ENCODE measurements at regions not wholly inside any gene's neighbourhood (a gene's known extent, or its start where the extent isn't known, plus 50 kb on each side); places are given as distances from the start of the nearest gene placed in this dataset.
A peak's percentile ranks its signal among the peaks of the same experiment; 100 is the strongest.

GRCh38 chr6:68024570-68025269 lies 610.4 kb upstream of the ADGRB3 start:
- in situ Hi-C loops (cut with MboI) = no loop called here
- Histone ChIP-seq H3K27ac (ENCODE audit: control insufficient read depth, insufficient read depth) (no peak overlapping the region), H2AFZ (ENCODE audit: control insufficient read depth, low read depth, low read length) (no peak overlapping the region; the same call in 1 of the 2 replicates), H3K27me3 (replicated peaks in 1 of 2; ENCODE audit: control insufficient read depth in 2 of 2, insufficient read depth in 2 of 2, low read length in 1 of 2) (no peaks in the 10 kb centered on the region), H3K4me1 (ENCODE audit: control insufficient read depth, insufficient read depth, low read length) (no peaks in the 10 kb centered on the region), H3K79me2 (ENCODE audit: control insufficient read depth, insufficient read depth, low read length) (no peaks in the 10 kb centered on the region), H4K20me1 (ENCODE audit: control insufficient read depth, insufficient read depth) (no peaks in the 10 kb centered on the region), H3K9ac (ENCODE audit: control insufficient read depth, insufficient read depth, low read length) (no peak overlapping the region), H3K9me3 (replicated peaks; ENCODE audit: control insufficient read depth, insufficient read depth, low read length) (no peaks in the 10 kb centered on the region; the same call in 2 of the 3 replicates), H3K36me3 (ENCODE audit: control insufficient read depth in 2 of 2, insufficient read depth in 2 of 2, low read length in 1 of 2) (no peaks in the 10 kb centered on the region), H3K4me3 (no peak overlapping the region), H3K4me2 (ENCODE audit: control insufficient read depth, insufficient read depth) (no peak overlapping the region)
- no peak for FAIRE-seq
- CTCF ChIA-PET = no interaction called here
- POLR2A ChIA-PET = no interaction called here
- SMC1A ChIA-PET (ENCODE audit: uncharacterized antibody, unreplicated experiment) = interaction anchor here (0.6 to 1.5 kb wide), 5 partner anchors 10 to 75 kb away, joined by 3 to 4 read pairs (median 3); no protein-coding TSS in a partner anchor
- RAD21 ChIA-PET (ENCODE audit: unreplicated experiment) = no interaction called here
- DNase-seq (ENCODE audit: low read depth, low spot score) = no peak
- intact Hi-C loops (cut with micrococcal nuclease; ENCODE audit: unreplicated experiment) = no loop called here
- ATAC-seq = no peak
- no TSS peak for BruUV-seq (replicated peaks)
- no peak for TF ChIP-seq POLR2AphosphoS2 (IDR thresholded peaks at IDR 0.05; ENCODE audit: low read depth, low read length)
- no peak for TF ChIP-seq RELA (IDR thresholded peaks at IDR 0.05; ENCODE audit: borderline replicate concordance, partially characterized antibody)
- TF ChIP-seq PAX8 (IDR thresholded peaks at IDR 0.05) = no peak
- no peak for TF ChIP-seq NFXL1 (IDR thresholded peaks at IDR 0.05; ENCODE audit: borderline replicate concordance)
- no peak for TF ChIP-seq SMAD1 (IDR thresholded peaks at IDR 0.05; ENCODE audit: low read depth, partially characterized antibody)
- no peak for TF ChIP-seq KLF5 (IDR thresholded peaks at IDR 0.05; ENCODE audit: partially characterized antibody)
- TF ChIP-seq IKZF2 (IDR thresholded peaks at IDR 0.05) = peak in 1 of 2 experiments; percentile 11; a peak in 1 of 4 replicates
- TF ChIP-seq PML (IDR thresholded peaks at IDR 0.05; ENCODE audit: low read length) = no peak
- no peak for TF ChIP-seq ZNF207 (IDR thresholded peaks at IDR 0.05; ENCODE audit: borderline replicate concordance)
- peak; percentile 63; the same call in 1 of the 2 replicates for TF ChIP-seq JUNB (IDR thresholded peaks at IDR 0.05)
- 0 out of 2 replicates have a peak, but pooled peaks have one; percentile 35 for TF ChIP-seq NFIC (IDR thresholded peaks at IDR 0.05; ENCODE audit: low read depth, low read length)
- TF ChIP-seq TCF7 (IDR thresholded peaks at IDR 0.05; ENCODE audit: borderline replicate concordance) = no peak
- no peak for TF ChIP-seq RELB (IDR thresholded peaks at IDR 0.05; ENCODE audit: low read depth)
- TF ChIP-seq, protein P1, sequence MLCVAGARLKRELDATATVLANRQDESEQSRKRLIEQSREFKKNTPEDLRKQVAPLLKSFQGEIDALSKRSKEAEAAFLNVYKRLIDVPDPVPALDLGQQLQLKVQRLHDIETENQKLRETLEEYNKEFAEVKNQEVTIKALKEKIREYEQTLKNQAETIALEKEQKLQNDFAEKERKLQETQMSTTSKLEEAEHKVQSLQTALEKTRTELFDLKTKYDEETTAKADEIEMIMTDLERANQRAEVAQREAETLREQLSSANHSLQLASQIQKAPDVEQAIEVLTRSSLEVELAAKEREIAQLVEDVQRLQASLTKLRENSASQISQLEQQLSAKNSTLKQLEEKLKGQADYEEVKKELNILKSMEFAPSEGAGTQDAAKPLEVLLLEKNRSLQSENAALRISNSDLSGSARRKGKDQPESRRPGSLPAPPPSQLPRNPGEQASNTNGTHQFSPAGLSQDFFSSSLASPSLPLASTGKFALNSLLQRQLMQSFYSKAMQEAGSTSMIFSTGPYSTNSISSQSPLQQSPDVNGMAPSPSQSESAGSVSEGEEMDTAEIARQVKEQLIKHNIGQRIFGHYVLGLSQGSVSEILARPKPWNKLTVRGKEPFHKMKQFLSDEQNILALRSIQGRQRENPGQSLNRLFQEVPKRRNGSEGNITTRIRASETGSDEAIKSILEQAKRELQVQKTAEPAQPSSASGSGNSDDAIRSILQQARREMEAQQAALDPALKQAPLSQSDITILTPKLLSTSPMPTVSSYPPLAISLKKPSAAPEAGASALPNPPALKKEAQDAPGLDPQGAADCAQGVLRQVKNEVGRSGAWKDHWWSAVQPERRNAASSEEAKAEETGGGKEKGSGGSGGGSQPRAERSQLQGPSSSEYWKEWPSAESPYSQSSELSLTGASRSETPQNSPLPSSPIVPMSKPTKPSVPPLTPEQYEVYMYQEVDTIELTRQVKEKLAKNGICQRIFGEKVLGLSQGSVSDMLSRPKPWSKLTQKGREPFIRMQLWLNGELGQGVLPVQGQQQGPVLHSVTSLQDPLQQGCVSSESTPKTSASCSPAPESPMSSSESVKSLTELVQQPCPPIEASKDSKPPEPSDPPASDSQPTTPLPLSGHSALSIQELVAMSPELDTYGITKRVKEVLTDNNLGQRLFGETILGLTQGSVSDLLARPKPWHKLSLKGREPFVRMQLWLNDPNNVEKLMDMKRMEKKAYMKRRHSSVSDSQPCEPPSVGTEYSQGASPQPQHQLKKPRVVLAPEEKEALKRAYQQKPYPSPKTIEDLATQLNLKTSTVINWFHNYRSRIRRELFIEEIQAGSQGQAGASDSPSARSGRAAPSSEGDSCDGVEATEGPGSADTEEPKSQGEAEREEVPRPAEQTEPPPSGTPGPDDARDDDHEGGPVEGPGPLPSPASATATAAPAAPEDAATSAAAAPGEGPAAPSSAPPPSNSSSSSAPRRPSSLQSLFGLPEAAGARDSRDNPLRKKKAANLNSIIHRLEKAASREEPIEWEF (IDR thresholded peaks at IDR 0.05; ENCODE audit: insufficient replicate concordance, low read depth, low read length) = no peak
- TF ChIP-seq NRF1 (conservative IDR thresholded peaks at IDR 0.05; ENCODE audit: low read depth, low read length) = no peak
- TF ChIP-seq SREBF2 (IDR thresholded peaks at IDR 0.05; ENCODE audit: low read length) = no peak
- no peak for TF ChIP-seq IKZF1 (conservative IDR thresholded peaks at IDR 0.05)
- TF ChIP-seq SPI1 (IDR thresholded peaks at IDR 0.05; ENCODE audit: borderline replicate concordance, insufficient read depth, low read depth, low read length) = peak; percentile 81
- 29% methylated on average over 5 of the region's 5 CpGs for WGBS (ENCODE audit: insufficient coverage, insufficient replicate concordance, low lambda C conversion rate, missing lambda C conversion rate)
